Right lobe of liver (tissue), 4 donors: ENCODE measurements at regions not wholly inside any gene's neighbourhood (a gene's known extent, or its start where the extent isn't known, plus 50 kb on each side); places are given as distances from the start of the nearest gene placed in this dataset.

Experiments
- CTCF ChIP-seq, 4 donors: fragments of 200-600 bp in 3 of 4; fragments of 450-650 bp in 1 of 4; IDR thresholded peaks; one replicate each; pipeline versions ENCODE4 v1.5.1 to v1.8.0; 2016 to 2022; ENCODE audit warnings: antibody characterized with exemption in 4 of 4, mild to moderate bottlenecking in 2 of 4
- POLR2A ChIP-seq: fragments of 450-650 bp; IDR thresholded peaks from one replicate; pipeline ENCODE4 v1.6.1; 2017; ENCODE audit warnings: antibody characterized with exemption, mild to moderate bottlenecking
- donor health status: DM: no; HTN: no; CAD: no.
- donor health status: DM: no; HTN: no; CAD: no.
- donor health status: DM: no; HTN: yes; CAD: no.

DNA sequence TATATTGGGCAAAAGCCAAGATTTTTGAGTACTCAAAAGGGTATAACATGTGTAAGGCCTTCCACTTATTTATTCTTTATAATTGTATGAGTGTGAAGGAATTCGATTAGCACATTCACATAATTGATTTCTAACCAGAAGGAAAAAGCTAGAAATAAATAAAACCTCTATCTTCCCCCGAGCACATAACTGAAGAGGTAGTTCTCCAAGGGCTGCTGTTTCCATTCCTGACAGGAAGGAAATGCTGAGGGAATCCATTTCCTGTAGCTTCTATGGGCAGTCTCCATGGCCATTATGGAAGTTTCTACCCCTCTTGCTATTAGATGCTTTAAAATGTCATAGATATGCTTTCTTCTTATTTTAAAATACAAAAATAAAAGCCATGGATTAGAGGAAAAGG, 70.5 kb upstream of the ABCB5 start:
- TF ChIP-seq CTCF (IDR thresholded peaks at IDR 0.05) = no peak
- TF ChIP-seq POLR2A = no peak
